H1 (cell line): ENCODE measurements at regions not wholly inside any gene's neighbourhood (a gene's known extent, or its start where the extent isn't known, plus 50 kb on each side); places are given as distances from the start of the nearest gene placed in this dataset.

Experiments used
- CTCF ChIA-PET: fragments of 300-600 bp; sonication (Branson Sonifier 250); formaldehyde crosslinking; loops from one replicate; lab custom pipeline; 2021; ENCODE audit not compliant: partially characterized antibody; lab: Charles Lee
- POLR2A ChIA-PET: fragments of 300-600 bp; sonication (Branson Sonifier 250); formaldehyde crosslinking; loops from one replicate; lab custom pipeline; 2021; ENCODE audit warnings: inconsistent platforms; ENCODE audit not compliant: partially characterized antibody; lab: Charles Lee
- DNase-seq, 2 experiments: peaks; one replicate each; pipeline versions ENCODE4 v3.0.0 to v3.0.0-alpha.2; 2010 to 2022; ENCODE audit warnings: low spot score in 2 of 2, low read depth in 1 of 2, mixed read lengths in 1 of 2
- FAIRE-seq: peaks from 2 replicates; lab custom pipeline; 2011; peaks lifted over from hg19 to GRCh38; lab: Jason Lieb, UNC
- H2AFZ ChIP-seq: 2 replicates; pipeline ENCODE4 v1.8.1; 2012; ENCODE audit warnings: low read length, inconsistent platforms
- H2AK5ac ChIP-seq: 2 replicates; pipeline ENCODE4 v1.6.1; 2013; ENCODE audit warnings: low read depth, low read length
- H2BK120ac ChIP-seq: replicated peaks from 2 replicates; pipeline ENCODE3; 2013; ENCODE audit warnings: low read depth, low read length, inconsistent platforms
- H2BK12ac ChIP-seq: 2 replicates; pipeline ENCODE4 v1.6.1; 2013; ENCODE audit warnings: low read depth, low read length
- H2BK15ac ChIP-seq: 2 replicates; pipeline ENCODE4 v1.6.1; 2013; ENCODE audit warnings: low read length
- H2BK20ac ChIP-seq: 2 replicates; pipeline ENCODE4 v1.6.1; 2013; ENCODE audit warnings: low read length
- H2BK5ac ChIP-seq: 2 replicates; pipeline ENCODE4 v1.6.1; 2013; ENCODE audit warnings: low read depth, low read length
- H3K14ac ChIP-seq: 2 replicates; pipeline ENCODE4 v1.6.1; 2013; ENCODE audit warnings: inconsistent platforms; ENCODE audit not compliant: insufficient read length
- H3K18ac ChIP-seq: 2 replicates; pipeline ENCODE4 v1.6.1; 2013; ENCODE audit warnings: low read length; ENCODE audit errors: extremely low read depth
- H3K23ac ChIP-seq: 2 replicates; pipeline ENCODE4 v1.6.1; 2013; ENCODE audit warnings: inconsistent platforms; ENCODE audit not compliant: insufficient read length
- H3K23me2 ChIP-seq: 2 replicates; pipeline ENCODE4 v1.6.1; 2013; ENCODE audit warnings: low read depth, low read length
- H3K27ac ChIP-seq: 2 replicates; pipeline ENCODE4 v1.6.1; 2011; ENCODE audit warnings: low read depth, low read length, inconsistent platforms
- H3K27me3 ChIP-seq, 4 experiments: replicated peaks in 1 of 4; 1 replicate in 1 of 4; 2 replicates in 3 of 4; pipeline versions ENCODE4 v1.6.1 to v1.8.1; 2011 to 2013; ENCODE audit warnings: low read length in 3 of 4, mild to moderate bottlenecking in 3 of 4, inconsistent platforms in 2 of 4, mixed read lengths in 2 of 4, moderate library complexity in 1 of 4; ENCODE audit not compliant: control insufficient read depth in 3 of 4, insufficient read depth in 3 of 4; ENCODE audit errors: extremely low read depth in 1 of 4
- H3K36me3 ChIP-seq, 4 experiments: 2 replicates each; pipeline versions ENCODE4 v1.6.1 to v1.8.1; 2011 to 2013; ENCODE audit warnings: mild to moderate bottlenecking in 4 of 4, low read length in 3 of 4, moderate library complexity in 2 of 4, control low read depth in 1 of 4, inconsistent platforms in 1 of 4; ENCODE audit not compliant: insufficient read depth in 4 of 4, control insufficient read depth in 2 of 4
- H3K4ac ChIP-seq: replicated peaks from 2 replicates; pipeline ENCODE3; 2013; ENCODE audit warnings: low read length, low read depth, mixed read lengths, inconsistent platforms; ENCODE audit not compliant: insufficient read length
- H3K4me1 ChIP-seq, 4 experiments: replicated peaks in 1 of 4; 1 replicate in 1 of 4; 2 replicates in 3 of 4; pipeline versions ENCODE4 v1.6.1 to v1.8.1; 2011 to 2013; ENCODE audit warnings: low read length in 3 of 4, inconsistent platforms in 2 of 4, mixed read lengths in 1 of 4; ENCODE audit not compliant: insufficient read depth in 4 of 4, control insufficient read depth in 3 of 4
- H3K4me2 ChIP-seq, 2 experiments: 2 replicates each; pipeline versions ENCODE4 v1.6.1 to v1.8.1; 2011 to 2013; ENCODE audit warnings: low read depth in 2 of 2, low read length in 2 of 2, control low read depth in 1 of 2, inconsistent platforms in 1 of 2, mild to moderate bottlenecking in 1 of 2; ENCODE audit not compliant: insufficient read depth in 1 of 2
- H3K4me3 ChIP-seq, 4 experiments: fragments of 200-600, 300-600 bp in 1 of 4; sonication (generic), shearing (Covaris generic), sonication (Bioruptor Twin) in 1 of 4; 2 replicates each; pipeline versions ENCODE4 v1.5.1 to v1.8.1; 2011 to 2016; ENCODE audit warnings: low read length in 4 of 4, low read depth in 3 of 4, control low read depth in 2 of 4, inconsistent platforms in 2 of 4, mild to moderate bottlenecking in 2 of 4, mixed read lengths in 1 of 4, moderate library complexity in 1 of 4; ENCODE audit not compliant: insufficient read depth in 2 of 4; ENCODE audit errors: extremely low read depth in 1 of 4
- H3K56ac ChIP-seq: replicated peaks from 2 replicates; pipeline ENCODE3; 2013; ENCODE audit warnings: low read depth, mild to moderate bottlenecking, mixed read lengths, low read length, inconsistent platforms; ENCODE audit not compliant: insufficient read length
- H3K79me1 ChIP-seq: 2 replicates; pipeline ENCODE4 v1.6.1; 2013; ENCODE audit warnings: low read depth, low read length, control low read depth
- H3K79me2 ChIP-seq, 2 experiments: 2 replicates each; pipeline versions ENCODE4 v1.6.1 to v1.8.1; 2012 to 2013; ENCODE audit warnings: low read length in 2 of 2, mild to moderate bottlenecking in 2 of 2, inconsistent platforms in 1 of 2; ENCODE audit not compliant: insufficient read depth in 2 of 2, control insufficient read depth in 1 of 2
- H3K9ac ChIP-seq, 4 experiments: replicated peaks in 1 of 4; 1 replicate in 1 of 4; 2 replicates in 3 of 4; pipeline versions ENCODE4 v1.6.1 to v1.8.1; 2011 to 2013; ENCODE audit warnings: low read depth in 3 of 4, low read length in 3 of 4, control low read depth in 2 of 4, mild to moderate bottlenecking in 2 of 4, moderate library complexity in 2 of 4, inconsistent platforms in 1 of 4; ENCODE audit errors: extremely low read depth in 1 of 4
- H3K9me3 ChIP-seq, 2 experiments: 2 replicates each; pipeline versions ENCODE4 v1.6.1 to v1.8.1; 2012 to 2013; ENCODE audit warnings: mild to moderate bottlenecking in 2 of 2, moderate library complexity in 2 of 2, control low read depth in 1 of 2, inconsistent platforms in 1 of 2, low read depth in 1 of 2, low read length in 1 of 2, mixed read lengths in 1 of 2; ENCODE audit not compliant: insufficient read depth in 2 of 2
- H4K20me1 ChIP-seq, 2 experiments: replicated peaks in 1 of 2; 2 replicates each; pipeline versions ENCODE3 to v1.8.1; 2011 to 2013; ENCODE audit warnings: inconsistent platforms in 2 of 2, low read length in 2 of 2, mild to moderate bottlenecking in 1 of 2; ENCODE audit not compliant: insufficient read depth in 2 of 2, control insufficient read depth in 1 of 2
- H4K5ac ChIP-seq: 2 replicates; pipeline ENCODE4 v1.6.1; 2013; ENCODE audit warnings: low read length, low read depth, mixed read lengths, inconsistent platforms; ENCODE audit not compliant: insufficient read length
- H4K8ac ChIP-seq: 2 replicates; pipeline ENCODE4 v1.8.0; 2013; ENCODE audit warnings: mild to moderate bottlenecking, moderate library complexity, low read length, inconsistent platforms; ENCODE audit not compliant: insufficient read depth; ENCODE audit errors: extremely low read depth
- H4K91ac ChIP-seq: replicated peaks from 2 replicates; pipeline ENCODE3; 2013; ENCODE audit warnings: low read length, mixed read lengths, inconsistent platforms; ENCODE audit not compliant: insufficient read length
- CREB1 ChIP-seq: IDR thresholded peaks from 2 replicates; pipeline ENCODE4 v1.6.1; 2012; ENCODE audit warnings: inconsistent platforms
- CTBP2 ChIP-seq: IDR thresholded peaks from 2 replicates; pipeline ENCODE4 v1.7.0; 2011; ENCODE audit warnings: borderline replicate concordance, mild to moderate bottlenecking, moderate library complexity, mixed read lengths, low read length; ENCODE audit not compliant: insufficient read depth, insufficient read length
- EP300 ChIP-seq, 2 experiments: IDR thresholded peaks; 1 replicate in 1 of 2; 2 replicates in 1 of 2; pipeline ENCODE4 v1.6.1; 2011 to 2012; ENCODE audit warnings: low read depth in 2 of 2, low read length in 2 of 2, mild to moderate bottlenecking in 2 of 2, borderline replicate concordance in 1 of 2, inconsistent platforms in 1 of 2, moderate library complexity in 1 of 2
- EZH2 ChIP-seq: fragments of 200-600 bp; sonication (generic); IDR thresholded peaks from 2 replicates; pipeline ENCODE4 v1.7.1; 2012; ENCODE audit warnings: low read depth, mild to moderate bottlenecking, moderate library complexity, low read length, inconsistent platforms; ENCODE audit not compliant: severe bottlenecking
- HDAC2 ChIP-seq, 2 experiments: fragments of 300-600 bp in 1 of 2; sonication (generic) in 1 of 2; IDR thresholded peaks; 2 replicates each; pipeline ENCODE4 v1.6.1; 2011 to 2012; ENCODE audit warnings: low read depth in 2 of 2, low read length in 2 of 2, mild to moderate bottlenecking in 2 of 2, moderate library complexity in 2 of 2, borderline replicate concordance in 1 of 2, inconsistent platforms in 1 of 2
- SAP30 ChIP-seq: fragments of 300-600 bp; sonication (generic); IDR thresholded peaks from 2 replicates; pipeline ENCODE4 v1.7.1; 2012; ENCODE audit warnings: low read length, moderate library complexity, mild to moderate bottlenecking, inconsistent platforms; ENCODE audit not compliant: insufficient read depth, insufficient replicate concordance
- SUZ12 ChIP-seq: fragments of 200-600 bp; sonication (generic); IDR thresholded peaks from 2 replicates; pipeline ENCODE4 v1.6.1; 2012; ENCODE audit warnings: mild to moderate bottlenecking, inconsistent platforms, low read length, moderate library complexity, mixed read lengths
- TEAD4 ChIP-seq: IDR thresholded peaks from 2 replicates; pipeline ENCODE4 v1.6.1; 2012; ENCODE audit warnings: low read depth, low read length, inconsistent platforms, mixed read lengths
- WGBS, 2 experiments: shearing (Covaris generic) in 1 of 2; methylation state at CpG; one replicate each; pipeline versions ENCODE4 v1.1.6 to v1.1.7; 2013 to 2015; ENCODE audit warnings: low lambda C conversion rate in 2 of 2, mixed read lengths in 2 of 2, inconsistent platforms in 1 of 2, low coverage in 1 of 2, missing lambda C conversion rate in 1 of 2; ENCODE audit not compliant: insufficient replicate concordance in 2 of 2, insufficient coverage in 1 of 2, insufficient read length in 1 of 2; ENCODE audit errors: extremely low coverage in 1 of 2, missing lambda C conversion rate in 1 of 2; 5-methylcytosine and 5-hydroxymethylcytosine counted together
- TF ChIP-seq, protein P1 (sequence below), 3 experiments: IDR thresholded peaks; 1 replicate in 2 of 3; 2 replicates in 1 of 3; pipeline versions ENCODE4 v1.5.1 to v1.6.1; 2011; ENCODE audit warnings: low read length in 3 of 3, mild to moderate bottlenecking in 3 of 3, inconsistent platforms in 2 of 3, low read depth in 1 of 3, moderate library complexity in 1 of 3; ENCODE audit not compliant: insufficient read depth in 1 of 3; ENCODE audit errors: control extremely low read depth in 1 of 3

DNA sequence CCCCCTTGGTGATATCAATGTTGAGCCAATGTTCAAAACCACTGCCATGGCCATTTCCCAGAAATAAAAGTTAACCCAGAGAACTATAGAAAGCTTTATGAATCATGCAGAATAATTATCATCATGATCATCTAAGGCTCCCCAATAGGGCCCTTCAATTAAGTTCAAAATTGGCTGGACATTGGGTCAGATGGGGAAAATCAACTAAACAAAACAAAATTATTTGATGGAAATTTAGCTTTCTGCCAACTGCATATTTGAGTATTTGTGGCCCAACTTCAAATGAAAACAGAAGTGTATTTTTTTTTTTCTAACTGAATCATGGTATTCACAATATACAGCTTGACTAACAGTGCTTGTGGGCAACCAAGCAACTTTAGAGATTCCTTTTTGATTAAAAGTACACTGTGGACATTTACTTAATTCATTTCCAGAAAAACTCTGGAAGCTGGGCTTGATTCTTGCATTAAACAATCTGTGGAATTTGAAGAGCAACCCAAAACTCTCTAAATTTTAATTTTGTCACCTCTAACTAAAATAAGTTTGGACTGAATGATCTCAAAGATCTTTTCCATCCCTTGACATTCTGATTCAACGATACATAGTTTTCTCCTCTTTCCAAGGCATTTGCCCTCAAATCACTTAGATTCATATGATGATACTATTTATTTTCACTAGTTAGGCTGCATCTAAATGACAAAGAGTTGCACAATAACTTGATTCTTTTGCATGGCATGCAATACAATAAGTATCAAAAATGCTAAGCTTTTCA, 203.2 kb downstream of the AHR start:
- no peak overlapping the region for H3K9ac ChIP-seq
- FAIRE-seq, result no peak
- ChIA-PET POLR2A (interaction anchor here (0.6 kb wide), 1 partner anchor 62 kb away, joined by 4 read pairs; no protein-coding TSS in a partner anchor), CTCF (interaction anchor here (1.2 kb wide), 1 partner anchor 439 kb away, joined by 3 read pairs; no protein-coding TSS in a partner anchor)
- no peak overlapping the region for H3K4me2 ChIP-seq
- H4K5ac ChIP-seq, result no peak overlapping the region
- 86% methylated on average over 1 of the region's 1 CpG; no CpG with 5 or more reads in 1 of the 2 experiments for WGBS, 2 experiments
- no peak overlapping the region for H2AK5ac ChIP-seq
- no peaks in the 10 kb centered on the region for H3K36me3 ChIP-seq
- H3K23me2 ChIP-seq, result no peaks in the 10 kb centered on the region
- H3K4ac ChIP-seq, result no peak overlapping the region
- no peak overlapping the region for H2BK5ac ChIP-seq
- H3K27ac ChIP-seq, result no peak overlapping the region
- no peak overlapping the region for H2BK15ac ChIP-seq
- DNase-seq, result no peak
- H2BK20ac ChIP-seq, result no peak overlapping the region
- no peak overlapping the region for H2AFZ ChIP-seq
- H3K14ac ChIP-seq, result no peak overlapping the region
- peaks cover 4 to 14% (median 8%) of the 10 kb centered on the region in 4 experiments for H3K4me1 ChIP-seq
- H4K20me1 ChIP-seq, result no peaks in the 10 kb centered on the region
- no peaks in the 10 kb centered on the region for H3K79me2 ChIP-seq
- H3K18ac ChIP-seq, result no peak overlapping the region
- H3K23ac ChIP-seq, result no peak overlapping the region
- no peak overlapping the region for H3K4me3 ChIP-seq
- no peak overlapping the region for H2BK120ac ChIP-seq
- no peaks in the 10 kb centered on the region for H3K79me1 ChIP-seq
- H3K9me3 ChIP-seq, result no peaks in the 10 kb centered on the region
- H2BK12ac ChIP-seq, result no peak overlapping the region
- no peaks in the 10 kb centered on the region for H3K27me3 ChIP-seq
- H4K91ac ChIP-seq, result no peak overlapping the region
- H4K8ac ChIP-seq, result no peak overlapping the region
- H3K56ac ChIP-seq, result no peak overlapping the region
- no peak for TF ChIP-seq TEAD4
- TF ChIP-seq SAP30, result no peak
- TF ChIP-seq SUZ12, result no peak
- TF ChIP-seq EP300 (IDR thresholded peaks at IDR 0.05; ENCODE audit: borderline replicate concordance in 1 of 2, low read depth in 2 of 2, low read length in 2 of 2), result no peak
- no peak for TF ChIP-seq EZH2
- no peak for TF ChIP-seq HDAC2 (IDR thresholded peaks at IDR 0.05; ENCODE audit: borderline replicate concordance in 1 of 2, low read depth in 2 of 2, low read length in 2 of 2)
- TF ChIP-seq, protein P1, sequence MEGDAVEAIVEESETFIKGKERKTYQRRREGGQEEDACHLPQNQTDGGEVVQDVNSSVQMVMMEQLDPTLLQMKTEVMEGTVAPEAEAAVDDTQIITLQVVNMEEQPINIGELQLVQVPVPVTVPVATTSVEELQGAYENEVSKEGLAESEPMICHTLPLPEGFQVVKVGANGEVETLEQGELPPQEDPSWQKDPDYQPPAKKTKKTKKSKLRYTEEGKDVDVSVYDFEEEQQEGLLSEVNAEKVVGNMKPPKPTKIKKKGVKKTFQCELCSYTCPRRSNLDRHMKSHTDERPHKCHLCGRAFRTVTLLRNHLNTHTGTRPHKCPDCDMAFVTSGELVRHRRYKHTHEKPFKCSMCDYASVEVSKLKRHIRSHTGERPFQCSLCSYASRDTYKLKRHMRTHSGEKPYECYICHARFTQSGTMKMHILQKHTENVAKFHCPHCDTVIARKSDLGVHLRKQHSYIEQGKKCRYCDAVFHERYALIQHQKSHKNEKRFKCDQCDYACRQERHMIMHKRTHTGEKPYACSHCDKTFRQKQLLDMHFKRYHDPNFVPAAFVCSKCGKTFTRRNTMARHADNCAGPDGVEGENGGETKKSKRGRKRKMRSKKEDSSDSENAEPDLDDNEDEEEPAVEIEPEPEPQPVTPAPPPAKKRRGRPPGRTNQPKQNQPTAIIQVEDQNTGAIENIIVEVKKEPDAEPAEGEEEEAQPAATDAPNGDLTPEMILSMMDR (IDR thresholded peaks at IDR 0.05; ENCODE audit: control extremely low read depth in 1 of 3, insufficient read depth in 1 of 3, low read depth in 1 of 3, low read length in 3 of 3), result no peak
- no peak for TF ChIP-seq CREB1
- no peak for TF ChIP-seq CTBP2
